ENCODE measurements at regions not wholly inside any gene's neighbourhood (a gene's known extent, or its start where the extent isn't known, plus 50 kb on each side); places are given as distances from the start of the nearest gene placed in this dataset.

DNA sequence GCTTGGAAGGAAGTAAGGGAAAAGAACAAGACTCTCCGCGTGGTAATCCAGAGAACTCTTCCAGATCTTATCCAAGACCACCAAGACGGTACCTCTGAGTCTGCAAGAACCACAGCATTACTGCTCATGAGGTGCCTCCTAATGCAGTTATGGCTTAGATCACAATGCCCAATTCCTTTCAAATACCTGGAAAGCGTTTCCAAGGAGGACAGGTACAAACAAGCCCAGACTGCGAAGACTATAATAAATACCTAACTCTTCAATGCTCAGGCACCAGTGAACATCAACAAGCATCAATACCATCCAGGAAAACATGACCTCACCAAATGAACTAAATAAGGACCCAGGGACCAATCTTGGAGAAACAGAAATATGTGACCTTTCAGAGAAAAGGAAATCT is 325.5 kb downstream of the CWC27 start:
- Mint-ChIP-seq H3K4me1 (ENCODE audit: low read depth) (no peaks in the 10 kb centered on the region), H3K27ac (no peak overlapping the region), H3K9me3 (peaks cover 0 to 2% of the 10 kb centered on the region in 2 donors), H3K27me3 (ENCODE audit: low read depth) (peaks cover 15% of the 10 kb centered on the region), H3K4me3 (no peak overlapping the region), H3K36me3 (ENCODE audit: insufficient read depth in 2 of 2) (peaks cover 0 to 3% of the 10 kb centered on the region in 2 donors)
- no peak for ATAC-seq (replicated peaks in 1 of 2)
- no peak for DNase-seq

DNA sequence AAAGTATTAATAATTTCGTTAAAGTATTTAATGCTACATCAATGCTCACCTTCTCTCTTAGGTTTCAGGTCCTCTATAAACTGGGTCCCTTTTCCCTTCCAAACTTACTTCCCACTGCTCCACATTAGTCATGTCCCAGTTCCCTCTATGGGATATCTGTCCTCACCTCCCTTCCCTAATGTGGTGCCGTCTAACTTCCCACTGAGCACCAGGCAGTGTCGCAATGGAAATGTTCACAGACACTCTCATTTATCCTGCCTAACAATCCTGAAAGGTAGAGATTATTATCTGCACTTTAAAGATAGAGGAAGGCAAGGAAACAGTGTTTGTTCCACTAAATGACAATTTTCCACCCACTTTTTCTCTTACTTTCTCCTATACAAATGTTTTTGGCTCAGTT is 329.7 kb downstream of the CWC27 start:
- Mint-ChIP-seq H3K4me3 (no peak overlapping the region), H3K36me3 (ENCODE audit: insufficient read depth in 2 of 2) (no peaks in the 10 kb centered on the region), H3K27me3 (ENCODE audit: low read depth) (peaks cover 17% of the 10 kb centered on the region), H3K27ac (no peak overlapping the region), H3K4me1 (ENCODE audit: low read depth) (peaks cover 18% of the 10 kb centered on the region), H3K9me3 (no peaks in the 10 kb centered on the region)
- DNase-seq = no peak
- no peak for ATAC-seq (replicated peaks in 1 of 2)
